ENCODE measurements at regions not wholly inside any gene's neighbourhood (a gene's known extent, or its start where the extent isn't known, plus 50 kb on each side); places are given as distances from the start of the nearest gene placed in this dataset.

DNA sequence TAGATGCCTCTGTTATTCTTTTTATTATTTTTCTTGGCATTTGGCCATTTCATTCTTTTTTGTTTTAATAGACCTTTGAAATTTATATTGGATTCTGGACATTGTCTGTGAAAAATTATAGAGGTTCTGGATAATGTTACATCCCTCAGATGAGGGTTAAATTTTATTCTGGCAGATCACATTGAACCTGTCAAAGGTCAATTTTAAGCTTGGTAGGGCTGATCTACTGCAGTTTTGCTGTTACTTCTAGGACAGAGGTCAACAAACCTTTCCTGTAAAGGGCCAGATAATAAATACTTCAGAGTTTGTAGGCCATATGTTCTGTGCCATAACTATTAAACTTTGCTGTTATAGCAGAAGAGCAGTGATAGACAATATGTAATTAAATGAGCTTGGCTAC, 318.9 kb upstream of the DPPA4 start:
- TF ChIP-seq, protein P1, sequence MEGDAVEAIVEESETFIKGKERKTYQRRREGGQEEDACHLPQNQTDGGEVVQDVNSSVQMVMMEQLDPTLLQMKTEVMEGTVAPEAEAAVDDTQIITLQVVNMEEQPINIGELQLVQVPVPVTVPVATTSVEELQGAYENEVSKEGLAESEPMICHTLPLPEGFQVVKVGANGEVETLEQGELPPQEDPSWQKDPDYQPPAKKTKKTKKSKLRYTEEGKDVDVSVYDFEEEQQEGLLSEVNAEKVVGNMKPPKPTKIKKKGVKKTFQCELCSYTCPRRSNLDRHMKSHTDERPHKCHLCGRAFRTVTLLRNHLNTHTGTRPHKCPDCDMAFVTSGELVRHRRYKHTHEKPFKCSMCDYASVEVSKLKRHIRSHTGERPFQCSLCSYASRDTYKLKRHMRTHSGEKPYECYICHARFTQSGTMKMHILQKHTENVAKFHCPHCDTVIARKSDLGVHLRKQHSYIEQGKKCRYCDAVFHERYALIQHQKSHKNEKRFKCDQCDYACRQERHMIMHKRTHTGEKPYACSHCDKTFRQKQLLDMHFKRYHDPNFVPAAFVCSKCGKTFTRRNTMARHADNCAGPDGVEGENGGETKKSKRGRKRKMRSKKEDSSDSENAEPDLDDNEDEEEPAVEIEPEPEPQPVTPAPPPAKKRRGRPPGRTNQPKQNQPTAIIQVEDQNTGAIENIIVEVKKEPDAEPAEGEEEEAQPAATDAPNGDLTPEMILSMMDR (IDR thresholded peaks at IDR 0.05): no peak
- TF ChIP-seq, protein P2, sequence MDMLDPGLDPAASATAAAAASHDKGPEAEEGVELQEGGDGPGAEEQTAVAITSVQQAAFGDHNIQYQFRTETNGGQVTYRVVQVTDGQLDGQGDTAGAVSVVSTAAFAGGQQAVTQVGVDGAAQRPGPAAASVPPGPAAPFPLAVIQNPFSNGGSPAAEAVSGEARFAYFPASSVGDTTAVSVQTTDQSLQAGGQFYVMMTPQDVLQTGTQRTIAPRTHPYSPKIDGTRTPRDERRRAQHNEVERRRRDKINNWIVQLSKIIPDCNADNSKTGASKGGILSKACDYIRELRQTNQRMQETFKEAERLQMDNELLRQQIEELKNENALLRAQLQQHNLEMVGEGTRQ (CRISPR knock-in tag; IDR thresholded peaks at IDR 0.05): no peak
- TF ChIP-seq, protein P3, sequence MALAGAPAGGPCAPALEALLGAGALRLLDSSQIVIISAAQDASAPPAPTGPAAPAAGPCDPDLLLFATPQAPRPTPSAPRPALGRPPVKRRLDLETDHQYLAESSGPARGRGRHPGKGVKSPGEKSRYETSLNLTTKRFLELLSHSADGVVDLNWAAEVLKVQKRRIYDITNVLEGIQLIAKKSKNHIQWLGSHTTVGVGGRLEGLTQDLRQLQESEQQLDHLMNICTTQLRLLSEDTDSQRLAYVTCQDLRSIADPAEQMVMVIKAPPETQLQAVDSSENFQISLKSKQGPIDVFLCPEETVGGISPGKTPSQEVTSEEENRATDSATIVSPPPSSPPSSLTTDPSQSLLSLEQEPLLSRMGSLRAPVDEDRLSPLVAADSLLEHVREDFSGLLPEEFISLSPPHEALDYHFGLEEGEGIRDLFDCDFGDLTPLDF (CRISPR knock-in tag; IDR thresholded peaks at IDR 0.05): no peak
- TF ChIP-seq, protein P4, sequence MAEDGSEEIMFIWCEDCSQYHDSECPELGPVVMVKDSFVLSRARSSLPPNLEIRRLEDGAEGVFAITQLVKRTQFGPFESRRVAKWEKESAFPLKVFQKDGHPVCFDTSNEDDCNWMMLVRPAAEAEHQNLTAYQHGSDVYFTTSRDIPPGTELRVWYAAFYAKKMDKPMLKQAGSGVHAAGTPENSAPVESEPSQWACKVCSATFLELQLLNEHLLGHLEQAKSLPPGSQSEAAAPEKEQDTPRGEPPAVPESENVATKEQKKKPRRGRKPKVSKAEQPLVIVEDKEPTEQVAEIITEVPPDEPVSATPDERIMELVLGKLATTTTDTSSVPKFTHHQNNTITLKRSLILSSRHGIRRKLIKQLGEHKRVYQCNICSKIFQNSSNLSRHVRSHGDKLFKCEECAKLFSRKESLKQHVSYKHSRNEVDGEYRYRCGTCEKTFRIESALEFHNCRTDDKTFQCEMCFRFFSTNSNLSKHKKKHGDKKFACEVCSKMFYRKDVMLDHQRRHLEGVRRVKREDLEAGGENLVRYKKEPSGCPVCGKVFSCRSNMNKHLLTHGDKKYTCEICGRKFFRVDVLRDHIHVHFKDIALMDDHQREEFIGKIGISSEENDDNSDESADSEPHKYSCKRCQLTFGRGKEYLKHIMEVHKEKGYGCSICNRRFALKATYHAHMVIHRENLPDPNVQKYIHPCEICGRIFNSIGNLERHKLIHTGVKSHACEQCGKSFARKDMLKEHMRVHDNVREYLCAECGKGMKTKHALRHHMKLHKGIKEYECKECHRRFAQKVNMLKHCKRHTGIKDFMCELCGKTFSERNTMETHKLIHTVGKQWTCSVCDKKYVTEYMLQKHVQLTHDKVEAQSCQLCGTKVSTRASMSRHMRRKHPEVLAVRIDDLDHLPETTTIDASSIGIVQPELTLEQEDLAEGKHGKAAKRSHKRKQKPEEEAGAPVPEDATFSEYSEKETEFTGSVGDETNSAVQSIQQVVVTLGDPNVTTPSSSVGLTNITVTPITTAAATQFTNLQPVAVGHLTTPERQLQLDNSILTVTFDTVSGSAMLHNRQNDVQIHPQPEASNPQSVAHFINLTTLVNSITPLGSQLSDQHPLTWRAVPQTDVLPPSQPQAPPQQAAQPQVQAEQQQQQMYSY (CRISPR knock-in tag; IDR thresholded peaks at IDR 0.05): no peak
- TF ChIP-seq ETV6 (CRISPR knock-in tag; IDR thresholded peaks at IDR 0.05) (no peak), NR2C2 (CRISPR knock-in tag; IDR thresholded peaks at IDR 0.05) (no peak)
- TF ChIP-seq, protein P5, sequence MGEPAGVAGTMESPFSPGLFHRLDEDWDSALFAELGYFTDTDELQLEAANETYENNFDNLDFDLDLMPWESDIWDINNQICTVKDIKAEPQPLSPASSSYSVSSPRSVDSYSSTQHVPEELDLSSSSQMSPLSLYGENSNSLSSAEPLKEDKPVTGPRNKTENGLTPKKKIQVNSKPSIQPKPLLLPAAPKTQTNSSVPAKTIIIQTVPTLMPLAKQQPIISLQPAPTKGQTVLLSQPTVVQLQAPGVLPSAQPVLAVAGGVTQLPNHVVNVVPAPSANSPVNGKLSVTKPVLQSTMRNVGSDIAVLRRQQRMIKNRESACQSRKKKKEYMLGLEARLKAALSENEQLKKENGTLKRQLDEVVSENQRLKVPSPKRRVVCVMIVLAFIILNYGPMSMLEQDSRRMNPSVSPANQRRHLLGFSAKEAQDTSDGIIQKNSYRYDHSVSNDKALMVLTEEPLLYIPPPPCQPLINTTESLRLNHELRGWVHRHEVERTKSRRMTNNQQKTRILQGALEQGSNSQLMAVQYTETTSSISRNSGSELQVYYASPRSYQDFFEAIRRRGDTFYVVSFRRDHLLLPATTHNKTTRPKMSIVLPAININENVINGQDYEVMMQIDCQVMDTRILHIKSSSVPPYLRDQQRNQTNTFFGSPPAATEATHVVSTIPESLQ (CRISPR knock-in tag; IDR thresholded peaks at IDR 0.05): no peak
- TF ChIP-seq, protein P6, sequence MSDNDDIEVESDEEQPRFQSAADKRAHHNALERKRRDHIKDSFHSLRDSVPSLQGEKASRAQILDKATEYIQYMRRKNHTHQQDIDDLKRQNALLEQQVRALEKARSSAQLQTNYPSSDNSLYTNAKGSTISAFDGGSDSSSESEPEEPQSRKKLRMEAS (CRISPR knock-in tag; IDR thresholded peaks at IDR 0.05): no peak

Measured in WTC11 (cell line).